ENCODE measurements at regions not wholly inside any gene's neighbourhood (a gene's known extent, or its start where the extent isn't known, plus 50 kb on each side); places are given as distances from the start of the nearest gene placed in this dataset.

DNA sequence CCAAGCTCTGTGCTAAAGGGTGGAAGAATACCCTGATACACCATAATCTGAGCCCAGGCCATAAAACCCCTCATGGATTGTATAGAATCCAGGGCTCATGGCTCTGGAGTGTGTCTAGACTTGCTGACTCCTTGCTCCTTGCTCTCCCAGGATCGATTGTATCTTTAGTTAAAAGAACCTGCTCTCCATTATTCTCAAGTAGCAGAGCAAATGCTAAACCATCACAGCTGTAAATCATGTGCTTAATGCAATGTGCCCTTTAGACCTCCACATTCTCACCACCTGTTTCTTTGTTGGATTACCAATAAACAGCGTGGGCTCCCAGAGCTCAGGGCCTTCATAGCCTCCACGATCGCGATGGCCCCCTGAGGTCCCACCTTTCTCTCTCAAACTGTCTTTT is 411.6 kb upstream of the FBXO33 start:
- DNase-seq: no peak

- DNase-seq: no peak
These were observed 408.9 kb upstream of the FBXO33 start for GRCh38 chr14:39841088-39841487.

- no peak for DNase-seq
These were observed 395.8 kb upstream of the FBXO33 start for GRCh38 chr14:39827901-39828655.

- no peak for DNase-seq
These were observed 380.5 kb upstream of the FBXO33 start for GRCh38 chr14:39812532-39813320.

DNA sequence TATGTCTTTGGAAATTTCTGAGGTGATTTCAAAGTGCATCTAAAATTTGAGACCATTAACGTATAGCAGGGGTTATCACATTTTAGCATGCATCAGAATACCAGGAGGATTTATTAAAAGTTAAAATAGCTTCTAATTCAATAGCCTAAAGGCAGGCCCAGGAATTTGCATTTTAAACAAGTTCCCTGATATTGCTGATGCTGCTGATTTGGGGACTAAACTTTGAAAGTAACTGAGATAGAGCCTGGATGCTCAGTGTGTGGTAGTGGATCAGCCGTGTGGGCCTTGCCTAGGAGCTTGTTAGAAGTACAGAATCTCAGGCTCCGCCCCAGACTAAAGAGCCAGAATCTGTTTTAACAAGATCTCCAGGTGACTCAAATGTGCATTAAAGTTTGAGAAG is 375.0 kb upstream of the FBXO33 start:
- DNase-seq: no peak

DNA sequence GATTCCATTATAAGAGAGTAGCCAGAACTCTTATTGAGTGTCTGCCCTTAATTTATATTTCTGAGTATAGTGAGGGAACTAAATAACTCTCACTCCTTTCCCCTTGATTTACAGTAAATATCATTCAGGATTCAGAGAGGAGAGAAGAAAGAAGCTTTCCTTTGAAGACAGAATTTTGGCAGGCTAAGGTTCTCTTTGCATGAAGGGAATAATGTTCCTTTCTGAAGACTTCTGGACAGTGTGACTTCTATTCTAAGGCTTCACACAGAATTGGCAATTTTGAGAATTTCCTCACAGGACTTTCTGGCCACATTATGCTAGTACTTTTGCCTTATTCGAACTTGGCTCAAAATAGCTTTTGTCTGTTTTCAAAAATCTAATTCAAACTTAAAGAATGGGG is 352.2 kb upstream of the FBXO33 start:
- DNase-seq: no peak

- no peak for DNase-seq
These were observed 349.2 kb upstream of the FBXO33 start for GRCh38 chr14:39781466-39781865.

DNA sequence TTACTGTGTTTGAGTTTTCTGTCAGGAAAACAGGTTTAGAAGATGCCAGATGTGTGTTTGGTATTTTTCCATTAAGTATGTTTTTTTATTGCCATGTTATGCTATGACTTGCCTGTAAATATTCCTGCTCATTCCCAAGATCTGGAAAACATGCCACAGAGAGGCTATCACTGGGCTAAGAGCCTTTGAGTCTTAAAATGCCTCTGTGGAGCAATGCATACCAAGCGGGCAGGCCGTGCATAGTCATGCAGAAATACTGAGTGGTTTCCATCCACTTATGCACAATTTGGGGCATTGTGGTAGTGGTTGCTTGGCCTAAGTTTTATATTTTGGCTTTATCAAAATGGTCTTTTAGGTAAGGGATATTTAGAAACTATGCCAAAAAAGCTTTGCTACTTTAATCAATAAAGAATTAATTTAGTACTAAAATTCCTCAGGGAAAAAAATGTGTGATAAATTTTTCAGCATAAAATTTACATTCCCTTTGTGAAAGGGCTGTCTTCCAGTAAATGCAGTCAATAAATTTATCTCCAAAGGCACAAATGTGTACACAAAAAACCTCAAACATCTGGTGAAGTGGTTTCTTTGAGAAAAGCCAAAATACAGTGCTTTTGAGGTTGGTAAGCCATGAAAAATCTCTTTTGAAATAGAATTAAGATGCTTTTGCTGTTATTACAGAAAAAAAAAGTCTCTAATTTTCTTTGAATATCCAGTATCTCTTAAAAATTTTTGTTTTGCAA is 341.3 kb upstream of the FBXO33 start:
- DNase-seq: no peak

- no peak for DNase-seq
These were observed 340.4 kb upstream of the FBXO33 start for GRCh38 chr14:39772627-39773026.

DNA sequence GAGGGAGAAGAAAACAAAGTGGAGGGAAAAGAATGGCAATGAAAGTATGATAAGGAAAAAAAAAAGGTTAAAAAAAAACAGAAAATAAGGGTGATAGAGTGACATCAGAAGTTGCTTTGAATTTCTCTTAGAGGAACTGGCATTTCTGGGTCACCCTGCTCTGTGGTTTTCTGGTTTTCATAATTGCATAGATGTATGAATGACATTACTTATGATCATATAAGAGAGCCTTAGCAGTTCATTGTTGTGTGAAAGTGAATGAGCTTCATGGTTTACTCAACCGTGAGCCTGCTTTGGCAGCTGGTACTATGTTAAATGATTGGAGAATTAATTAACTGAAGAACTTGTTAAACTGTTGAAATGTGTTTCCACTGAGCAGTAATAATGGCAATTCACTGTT is 336.4 kb upstream of the FBXO33 start:
- no peak for DNase-seq

GRCh38 chr14:39766397-39767000 is 334.3 kb upstream of the FBXO33 start:
- DNase-seq: no peak

- DNase-seq: no peak
These were observed 333.4 kb upstream of the FBXO33 start for GRCh38 chr14:39765676-39766075.

DNA sequence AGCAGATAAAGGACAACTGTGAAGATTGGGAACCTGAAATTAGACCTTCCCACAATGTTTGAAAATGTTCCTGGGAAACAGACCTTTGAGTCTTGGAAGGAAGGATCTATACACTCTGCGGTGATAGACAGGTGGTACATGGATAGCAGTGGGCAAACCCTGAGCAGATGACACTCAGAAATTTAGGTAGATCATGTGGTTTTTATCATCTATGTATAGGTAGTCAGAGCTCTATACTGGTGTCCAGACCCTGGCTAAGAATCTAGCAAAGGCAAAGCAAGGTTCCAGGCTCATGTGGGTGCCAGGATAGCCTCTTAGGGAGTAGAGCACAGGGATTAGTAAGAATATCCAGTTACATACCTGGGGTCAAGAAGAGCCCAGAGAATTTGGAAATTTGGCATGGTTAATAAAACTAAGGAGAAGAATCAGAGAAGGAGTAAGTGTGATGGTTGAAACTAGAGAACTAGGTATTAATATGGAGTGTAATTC is 331.2 kb upstream of the FBXO33 start:
- DNase-seq: no peak

GRCh38 chr14:39762576-39763401 is 330.6 kb upstream of the FBXO33 start:
- no peak for DNase-seq

DNA sequence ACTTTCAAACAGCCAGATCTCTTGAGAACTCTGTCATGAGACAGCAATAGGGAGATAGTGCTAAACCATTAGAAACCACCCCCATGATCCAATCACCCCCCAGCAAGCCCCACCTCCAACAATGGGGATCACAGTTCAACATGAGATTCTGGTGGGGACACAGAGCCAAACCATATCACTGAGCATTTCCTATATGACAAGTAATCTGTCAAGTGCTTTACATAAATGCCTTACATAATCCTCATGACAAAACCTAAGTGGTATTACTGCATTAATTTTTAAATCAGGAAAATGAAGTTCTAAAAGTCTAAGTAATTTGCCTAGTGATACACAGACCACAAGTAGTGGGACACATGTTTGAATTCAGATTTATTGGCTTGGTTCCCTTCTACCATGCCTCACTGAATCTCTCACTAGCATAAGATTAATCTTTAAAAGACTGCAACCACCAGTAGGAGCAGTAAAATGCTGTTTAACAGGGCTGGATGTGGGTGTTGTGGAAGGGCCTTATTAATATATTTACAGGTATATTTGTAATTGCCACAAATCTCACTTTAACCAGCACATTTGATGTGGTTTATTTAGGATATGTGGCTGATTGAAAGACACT is 323.1 kb upstream of the FBXO33 start:
- DNase-seq: no peak

DNA sequence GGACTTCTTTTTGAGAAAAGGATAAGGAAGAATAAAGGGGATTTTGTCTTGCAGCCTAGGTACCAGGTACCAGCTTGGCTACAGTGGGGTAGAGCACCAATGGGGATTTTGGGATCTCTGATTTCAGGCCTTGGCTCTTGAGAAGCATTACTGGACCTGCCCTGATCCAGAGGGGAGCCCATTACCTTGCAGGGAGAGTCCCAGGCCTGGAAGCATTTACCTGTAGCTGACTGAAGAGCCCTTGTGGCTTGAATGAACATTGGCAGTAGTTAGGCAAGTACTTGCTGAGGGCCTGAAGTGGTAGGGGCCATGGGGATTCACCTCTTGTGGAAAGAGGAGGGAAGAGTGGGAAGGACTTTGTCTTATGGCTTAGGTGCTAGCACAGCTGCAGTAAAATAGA is 308.2 kb upstream of the FBXO33 start:
- DNase-seq: no peak

- no peak for DNase-seq
These were observed 307.6 kb upstream of the FBXO33 start for GRCh38 chr14:39739796-39740195.

GRCh38 chr14:39734306-39734705 is 302.1 kb upstream of the FBXO33 start:
- peak; percentile 11 for DNase-seq

GRCh38 chr14:39733741-39734140 is 301.5 kb upstream of the FBXO33 start:
- DNase-seq: no peak

- DNase-seq: no peak
These were observed 299.7 kb upstream of the FBXO33 start for GRCh38 chr14:39731912-39732311.

GRCh38 chr14:39726563-39726962 is 294.3 kb upstream of the FBXO33 start:
- no peak for DNase-seq
